ENCODE measurements at regions not wholly inside any gene's neighbourhood (a gene's known extent, or its start where the extent isn't known, plus 50 kb on each side); places are given as distances from the start of the nearest gene placed in this dataset.
"Not testable (repeated sequence)": the region's sequence is repeated elsewhere in the genome, so short reads cannot be mapped to it uniquely, and the experiment has no call there.

GRCh38 chr9:126173929-126174328 is 152.7 kb upstream of the MVB12B start:
- WGBS = 78% methylated on average over 4 of the region's 4 CpGs
- no peaks in the 10 kb centered on the region for H3K79me1 ChIP-seq (replicated peaks; ENCODE audit: low read length, poor library complexity, severe bottlenecking)
- no peak overlapping the region for H3K9ac ChIP-seq (ENCODE audit: low read length)
- DNase-seq = no peak
- H3K23ac ChIP-seq (ENCODE audit: low read length in 2 of 2) = no peak overlapping the region
- H3K36me3 ChIP-seq (ENCODE audit: control insufficient read depth in 1 of 2, insufficient read depth in 2 of 2, low read depth in 1 of 2, low read length in 2 of 2) = no peaks in the 10 kb centered on the region
- H3K27ac ChIP-seq (ENCODE audit: low read length, poor library complexity, severe bottlenecking) = no peak overlapping the region
- peaks cover 10 to 16% of the 10 kb centered on the region in 2 experiments for H3K27me3 ChIP-seq (ENCODE audit: control insufficient read depth in 1 of 2, insufficient read depth in 1 of 2, low read length in 2 of 2)
- no peak overlapping the region for H2BK120ac ChIP-seq (ENCODE audit: low read depth, low read length)
- H2AK5ac ChIP-seq (ENCODE audit: low read length, severe bottlenecking) = no peak overlapping the region
- H3K4ac ChIP-seq (ENCODE audit: low read depth in 1 of 2, low read length in 2 of 2) = no peak overlapping the region
- H4K8ac ChIP-seq (ENCODE audit: low read length) = no peak overlapping the region
- H2BK12ac ChIP-seq (ENCODE audit: low read length in 2 of 2) = no peak overlapping the region
- H4K91ac ChIP-seq (ENCODE audit: low read length) = no peak overlapping the region
- H2BK15ac ChIP-seq (ENCODE audit: low read depth, poor library complexity, severe bottlenecking) = no peak overlapping the region
- H3K4me3 ChIP-seq (ENCODE audit: insufficient read depth in 1 of 2, low read depth in 1 of 2, low read length in 2 of 2) = no peak overlapping the region
- H3K18ac ChIP-seq (ENCODE audit: low read depth in 1 of 2, low read length in 2 of 2) = no peak overlapping the region
- no peak overlapping the region for H2AFZ ChIP-seq (ENCODE audit: low read depth, low read length)
- no peaks in the 10 kb centered on the region for H3K4me1 ChIP-seq (ENCODE audit: control insufficient read depth, insufficient read depth, low read depth, low read length)
- H3K4me2 ChIP-seq (ENCODE audit: low read length, poor library complexity, severe bottlenecking) = no peak overlapping the region
- no peak overlapping the region for H2BK5ac ChIP-seq (ENCODE audit: low read depth, low read length, poor library complexity, severe bottlenecking)
- no peak overlapping the region for H3K14ac ChIP-seq (ENCODE audit: low read length in 2 of 2)
- H3K9me3 ChIP-seq (ENCODE audit: control insufficient read depth, low read length) = peaks cover 10% of the 10 kb centered on the region

- H2AK5ac ChIP-seq (ENCODE audit: low read length, severe bottlenecking) = no peak overlapping the region
- H2AFZ ChIP-seq (ENCODE audit: low read depth, low read length) = no peak overlapping the region
- no peaks in the 10 kb centered on the region for H3K79me1 ChIP-seq (replicated peaks; ENCODE audit: low read length, poor library complexity, severe bottlenecking)
- no peak overlapping the region for H3K4me2 ChIP-seq (ENCODE audit: low read length, poor library complexity, severe bottlenecking)
- no peak overlapping the region for H2BK12ac ChIP-seq (ENCODE audit: low read length in 2 of 2)
- no peak overlapping the region for H3K9ac ChIP-seq (ENCODE audit: low read length)
- H2BK5ac ChIP-seq (ENCODE audit: low read depth, low read length, poor library complexity, severe bottlenecking) = no peak overlapping the region
- H3K4ac ChIP-seq (ENCODE audit: low read depth in 1 of 2, low read length in 2 of 2) = no peak overlapping the region
- no peak overlapping the region for H3K4me3 ChIP-seq (ENCODE audit: insufficient read depth in 1 of 2, low read depth in 1 of 2, low read length in 2 of 2)
- no peak overlapping the region for H3K27ac ChIP-seq (ENCODE audit: low read length, poor library complexity, severe bottlenecking)
- H2BK120ac ChIP-seq (ENCODE audit: low read depth, low read length) = no peak overlapping the region
- no peak for DNase-seq
- H3K23ac ChIP-seq (ENCODE audit: low read length in 2 of 2) = no peak overlapping the region
- H3K27me3 ChIP-seq (ENCODE audit: control insufficient read depth in 1 of 2, insufficient read depth in 1 of 2, low read length in 2 of 2) = peaks cover 20% of the 10 kb centered on the region in 2 experiments
- no peak overlapping the region for H3K18ac ChIP-seq (ENCODE audit: low read depth in 1 of 2, low read length in 2 of 2)
- H2BK15ac ChIP-seq (ENCODE audit: low read depth, poor library complexity, severe bottlenecking) = no peak overlapping the region
- no peaks in the 10 kb centered on the region for H3K4me1 ChIP-seq (ENCODE audit: control insufficient read depth, insufficient read depth, low read depth, low read length)
- no peak overlapping the region for H4K91ac ChIP-seq (ENCODE audit: low read length)
- no peak overlapping the region for H4K8ac ChIP-seq (ENCODE audit: low read length)
- H3K36me3 ChIP-seq (ENCODE audit: control insufficient read depth in 1 of 2, insufficient read depth in 2 of 2, low read depth in 1 of 2, low read length in 2 of 2) = no peaks in the 10 kb centered on the region
- H3K14ac ChIP-seq (ENCODE audit: low read length in 2 of 2) = no peak overlapping the region
- WGBS = 92% methylated on average over 8 of the region's 10 CpGs
- peaks cover 3% of the 10 kb centered on the region for H3K9me3 ChIP-seq (ENCODE audit: control insufficient read depth, low read length)
Observed at GRCh38 chr9:126183266-126183665, 143.4 kb upstream of the MVB12B start.

GRCh38 chr9:126190994-126191393 is 135.6 kb upstream of the MVB12B start:
- H2AK5ac ChIP-seq (ENCODE audit: low read length, severe bottlenecking); H3K27ac ChIP-seq (ENCODE audit: low read length, poor library complexity, severe bottlenecking); DNase-seq; H2BK5ac ChIP-seq (ENCODE audit: low read depth, low read length, poor library complexity, severe bottlenecking); H4K8ac ChIP-seq (ENCODE audit: low read length); H4K91ac ChIP-seq (ENCODE audit: low read length); H3K4me2 ChIP-seq (ENCODE audit: low read length, poor library complexity, severe bottlenecking); H3K9ac ChIP-seq (ENCODE audit: low read length); H3K9me3 ChIP-seq (ENCODE audit: control insufficient read depth, low read length); H2BK120ac ChIP-seq (ENCODE audit: low read depth, low read length); H3K4ac ChIP-seq (ENCODE audit: low read depth in 1 of 2, low read length in 2 of 2); H3K79me1 ChIP-seq (replicated peaks; ENCODE audit: low read length, poor library complexity, severe bottlenecking); H2BK12ac ChIP-seq (ENCODE audit: low read length in 2 of 2); H3K23ac ChIP-seq (ENCODE audit: low read length in 2 of 2); H3K14ac ChIP-seq (ENCODE audit: low read length in 2 of 2); H3K4me1 ChIP-seq (ENCODE audit: control insufficient read depth, insufficient read depth, low read depth, low read length); H3K36me3 ChIP-seq (ENCODE audit: control insufficient read depth in 1 of 2, insufficient read depth in 2 of 2, low read depth in 1 of 2, low read length in 2 of 2); H2AFZ ChIP-seq (ENCODE audit: low read depth, low read length); H2BK15ac ChIP-seq (ENCODE audit: low read depth, poor library complexity, severe bottlenecking); H3K4me3 ChIP-seq (ENCODE audit: insufficient read depth in 1 of 2, low read depth in 1 of 2, low read length in 2 of 2); H3K18ac ChIP-seq (ENCODE audit: low read depth in 1 of 2, low read length in 2 of 2): not testable (repeated sequence)
- 91% methylated on average over 2 of the region's 2 CpGs for WGBS
- peaks cover 9 to 16% of the 10 kb centered on the region in 2 experiments for H3K27me3 ChIP-seq (ENCODE audit: control insufficient read depth in 1 of 2, insufficient read depth in 1 of 2, low read length in 2 of 2)

DNA sequence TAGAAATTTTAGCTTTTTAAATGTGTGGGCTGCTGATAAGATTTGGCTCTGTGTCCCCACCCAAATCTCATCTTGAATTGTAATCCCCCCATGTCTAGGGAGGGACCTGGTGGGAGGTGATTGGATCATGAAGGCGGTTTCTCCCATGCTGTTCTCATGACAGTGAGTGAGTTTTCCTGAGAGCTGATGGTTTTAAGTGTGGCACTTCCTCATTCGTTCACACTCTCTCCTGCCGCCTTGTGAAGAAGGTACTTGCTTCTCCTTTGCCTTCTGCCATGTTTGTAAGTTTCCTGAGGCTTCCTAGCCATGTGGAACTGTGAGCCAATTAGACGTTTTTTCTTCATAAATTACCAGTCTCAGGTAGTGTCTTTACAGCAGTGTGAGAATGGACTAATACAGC is 127.8 kb upstream of the MVB12B start:
- no peak overlapping the region for H3K4ac ChIP-seq (ENCODE audit: low read depth in 1 of 2, low read length in 2 of 2)
- H3K79me1 ChIP-seq (replicated peaks; ENCODE audit: low read length, poor library complexity, severe bottlenecking) = no peaks in the 10 kb centered on the region
- H2BK15ac ChIP-seq (ENCODE audit: low read depth, poor library complexity, severe bottlenecking) = no peak overlapping the region
- no peak overlapping the region for H2BK120ac ChIP-seq (ENCODE audit: low read depth, low read length)
- H3K23ac ChIP-seq (ENCODE audit: low read length in 2 of 2) = no peak overlapping the region
- no peak overlapping the region for H3K4me3 ChIP-seq (ENCODE audit: insufficient read depth in 1 of 2, low read depth in 1 of 2, low read length in 2 of 2)
- no peak for DNase-seq
- H3K9ac ChIP-seq (ENCODE audit: low read length) = no peak overlapping the region
- no peaks in the 10 kb centered on the region for H3K36me3 ChIP-seq (ENCODE audit: control insufficient read depth in 1 of 2, insufficient read depth in 2 of 2, low read depth in 1 of 2, low read length in 2 of 2)
- no peak overlapping the region for H3K18ac ChIP-seq (ENCODE audit: low read depth in 1 of 2, low read length in 2 of 2)
- H4K8ac ChIP-seq (ENCODE audit: low read length) = no peak overlapping the region
- peaks cover 0 to 16% of the 10 kb centered on the region in 2 experiments for H3K27me3 ChIP-seq (ENCODE audit: control insufficient read depth in 1 of 2, insufficient read depth in 1 of 2, low read length in 2 of 2)
- no peak overlapping the region for H2AK5ac ChIP-seq (ENCODE audit: low read length, severe bottlenecking)
- 63% methylated on average over 2 of the region's 4 CpGs for WGBS
- peaks cover 3% of the 10 kb centered on the region for H3K9me3 ChIP-seq (ENCODE audit: control insufficient read depth, low read length)
- H2BK5ac ChIP-seq (ENCODE audit: low read depth, low read length, poor library complexity, severe bottlenecking) = no peak overlapping the region
- H3K27ac ChIP-seq (ENCODE audit: low read length, poor library complexity, severe bottlenecking) = no peak overlapping the region
- H4K91ac ChIP-seq (ENCODE audit: low read length) = no peak overlapping the region
- H2AFZ ChIP-seq (ENCODE audit: low read depth, low read length) = no peak overlapping the region
- H3K14ac ChIP-seq (ENCODE audit: low read length in 2 of 2) = no peak overlapping the region
- no peak overlapping the region for H3K4me2 ChIP-seq (ENCODE audit: low read length, poor library complexity, severe bottlenecking)
- H3K4me1 ChIP-seq (ENCODE audit: control insufficient read depth, insufficient read depth, low read depth, low read length) = no peaks in the 10 kb centered on the region
- no peak overlapping the region for H2BK12ac ChIP-seq (ENCODE audit: low read length in 2 of 2)

Measured in mesenchymal stem cell (in vitro differentiated cells and primary cell).